CD4-positive, alpha-beta T cell (primary cell): ENCODE measurements at regions not wholly inside any gene's neighbourhood (a gene's known extent, or its start where the extent isn't known, plus 50 kb on each side); places are given as distances from the start of the nearest gene placed in this dataset.
A peak's percentile ranks its signal among the peaks of the same experiment; 100 is the strongest.

Experiments used
- ATAC-seq: fragments of 200-7000 bp; cut with Tn5 transposase; one replicate; pipeline ENCODE4 v1.10.0; 2022; ENCODE audit warnings: mild to moderate bottlenecking; ENCODE audit not compliant: poor library complexity
- CTCF ChIA-PET: fragments of 350-600 bp; sonication (Branson Sonifier 250); formaldehyde crosslinking; loops from one replicate; lab custom pipeline; 2021; ENCODE audit warnings: antibody characterized with exemption, inconsistent platforms; lab: Charles Lee
- POLR2A ChIA-PET: fragments of 350-600 bp; sonication (Branson Sonifier 250); formaldehyde crosslinking; loops from one replicate; lab custom pipeline; 2021; ENCODE audit warnings: antibody characterized with exemption, inconsistent platforms; lab: Charles Lee
- DNase-seq, 14 experiments: peaks; one replicate each; pipeline ENCODE4 v3.0.0-alpha.2; 2013 to 2020; ENCODE audit warnings: mixed read lengths in 2 of 14
- H3K27ac ChIP-seq, 2 donors: one replicate each; pipeline versions ENCODE4 v1.5.1 to v1.7.0; 2013; ENCODE audit warnings: low read length in 2 of 2, low read depth in 1 of 2, mild to moderate bottlenecking in 1 of 2
- H3K27me3 ChIP-seq, 2 experiments: 1 replicate in 1 of 2; 2 replicates in 1 of 2; pipeline versions ENCODE4 v1.6.1 to v1.7.0; 2013; ENCODE audit warnings: low read length in 2 of 2, control low read depth in 1 of 2, mild to moderate bottlenecking in 1 of 2, moderate library complexity in 1 of 2; ENCODE audit not compliant: insufficient read depth in 2 of 2, control insufficient read depth in 1 of 2
- H3K36me3 ChIP-seq: one replicate; pipeline ENCODE4 v1.6.1; 2013; ENCODE audit warnings: low read length, control low read depth; ENCODE audit not compliant: insufficient read depth
- H3K4me1 ChIP-seq: one replicate; pipeline ENCODE4 v1.6.1; 2013; ENCODE audit warnings: low read length, control low read depth; ENCODE audit not compliant: insufficient read depth
- H3K4me3 ChIP-seq: one replicate; pipeline ENCODE4 v1.5.1; 2013; ENCODE audit warnings: mild to moderate bottlenecking, low read length, moderate library complexity
- H3K9me3 ChIP-seq, 2 experiments: 1 replicate in 1 of 2; 2 replicates in 1 of 2; pipeline versions ENCODE4 v1.6.1 to v1.7.0; 2013; ENCODE audit warnings: low read length in 2 of 2, mild to moderate bottlenecking in 2 of 2, control low read depth in 1 of 2, moderate library complexity in 1 of 2; ENCODE audit not compliant: control insufficient read depth in 1 of 2, insufficient read depth in 1 of 2
- H3K27ac Mint-ChIP-seq: one replicate; pipeline ENCODE4 v1.8.0; 2020; ENCODE audit warnings: mixed read lengths
- H3K27me3 Mint-ChIP-seq: one replicate; pipeline ENCODE4 v1.8.0; 2021; ENCODE audit warnings: mixed read lengths
- H3K36me3 Mint-ChIP-seq: one replicate; pipeline ENCODE4 v1.8.0; 2021; ENCODE audit warnings: low read depth, mixed read lengths
- H3K4me1 Mint-ChIP-seq: one replicate; pipeline ENCODE4 v1.8.0; 2021; ENCODE audit warnings: low read depth, mixed read lengths
- H3K4me3 Mint-ChIP-seq: one replicate; pipeline ENCODE4 v1.8.0; 2020; ENCODE audit warnings: mild to moderate bottlenecking, mixed read lengths
- H3K9me3 Mint-ChIP-seq: one replicate; pipeline ENCODE4 v1.8.0; 2020; ENCODE audit warnings: mixed read lengths
- intact Hi-C, 2 experiments: fragments of 100-400 bp; cut with DNase I in 1 of 2; cut with micrococcal nuclease in 1 of 2; formaldehyde crosslinking; loops; one replicate each; pipeline versions ENCODE4 v1.15.1 to v1.9.0; 2023 to 2025; cut with DNase I, micrococcal nuclease
- TF ChIP-seq, protein P1 (sequence below): fragments of 200-600 bp; IDR thresholded peaks from one replicate; pipeline ENCODE4 v1.8.0; 2022; ENCODE audit warnings: antibody characterized with exemption, mild to moderate bottlenecking

DNA sequence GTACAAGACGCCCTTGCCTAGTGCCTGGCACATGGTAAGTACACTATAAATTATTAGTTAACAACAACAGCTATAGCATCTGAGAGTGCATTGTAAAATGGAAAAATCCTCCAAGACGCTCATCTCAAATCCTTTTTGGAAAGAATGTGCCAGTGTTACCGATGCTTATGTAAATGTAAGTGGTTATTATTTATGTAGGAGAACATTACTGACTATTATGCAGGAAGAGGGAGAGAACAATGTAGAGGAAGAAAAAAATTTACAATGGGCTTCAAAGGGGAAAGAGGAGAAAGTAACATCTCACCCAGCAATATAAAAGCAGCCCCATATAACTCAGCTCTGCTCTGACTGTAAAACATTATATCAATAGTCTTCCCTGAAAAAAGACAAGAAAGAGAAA is 155.3 kb upstream of the LPP start:
- ChIA-PET POLR2A (no interaction called here), CTCF (interaction anchor here (1.3 kb wide), 1 partner anchor 10 kb away, joined by 3 read pairs; no protein-coding TSS in a partner anchor)
- DNase-seq (no peak), ATAC-seq (no peak)
- H3K4me1 Mint-ChIP-seq = peaks cover 89% of the 10 kb centered on the region
- H3K4me3 ChIP-seq = no peak overlapping the region
- TF ChIP-seq, protein P1, sequence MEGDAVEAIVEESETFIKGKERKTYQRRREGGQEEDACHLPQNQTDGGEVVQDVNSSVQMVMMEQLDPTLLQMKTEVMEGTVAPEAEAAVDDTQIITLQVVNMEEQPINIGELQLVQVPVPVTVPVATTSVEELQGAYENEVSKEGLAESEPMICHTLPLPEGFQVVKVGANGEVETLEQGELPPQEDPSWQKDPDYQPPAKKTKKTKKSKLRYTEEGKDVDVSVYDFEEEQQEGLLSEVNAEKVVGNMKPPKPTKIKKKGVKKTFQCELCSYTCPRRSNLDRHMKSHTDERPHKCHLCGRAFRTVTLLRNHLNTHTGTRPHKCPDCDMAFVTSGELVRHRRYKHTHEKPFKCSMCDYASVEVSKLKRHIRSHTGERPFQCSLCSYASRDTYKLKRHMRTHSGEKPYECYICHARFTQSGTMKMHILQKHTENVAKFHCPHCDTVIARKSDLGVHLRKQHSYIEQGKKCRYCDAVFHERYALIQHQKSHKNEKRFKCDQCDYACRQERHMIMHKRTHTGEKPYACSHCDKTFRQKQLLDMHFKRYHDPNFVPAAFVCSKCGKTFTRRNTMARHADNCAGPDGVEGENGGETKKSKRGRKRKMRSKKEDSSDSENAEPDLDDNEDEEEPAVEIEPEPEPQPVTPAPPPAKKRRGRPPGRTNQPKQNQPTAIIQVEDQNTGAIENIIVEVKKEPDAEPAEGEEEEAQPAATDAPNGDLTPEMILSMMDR = no peak
- H3K4me1 ChIP-seq = peaks cover 55% of the 10 kb centered on the region
- no peaks in the 10 kb centered on the region for H3K27me3 Mint-ChIP-seq
- no peaks in the 10 kb centered on the region for H3K27me3 ChIP-seq
- no peaks in the 10 kb centered on the region for H3K36me3 ChIP-seq
- no peaks in the 10 kb centered on the region for H3K9me3 ChIP-seq
- intact Hi-C loops = no loop called here
- H3K36me3 Mint-ChIP-seq = no peaks in the 10 kb centered on the region
- H3K27ac Mint-ChIP-seq = peak overlapping the region; percentile 73
- H3K9me3 Mint-ChIP-seq = no peaks in the 10 kb centered on the region
- H3K27ac ChIP-seq = no peak overlapping the region
- H3K4me3 Mint-ChIP-seq = no peak overlapping the region

DNA sequence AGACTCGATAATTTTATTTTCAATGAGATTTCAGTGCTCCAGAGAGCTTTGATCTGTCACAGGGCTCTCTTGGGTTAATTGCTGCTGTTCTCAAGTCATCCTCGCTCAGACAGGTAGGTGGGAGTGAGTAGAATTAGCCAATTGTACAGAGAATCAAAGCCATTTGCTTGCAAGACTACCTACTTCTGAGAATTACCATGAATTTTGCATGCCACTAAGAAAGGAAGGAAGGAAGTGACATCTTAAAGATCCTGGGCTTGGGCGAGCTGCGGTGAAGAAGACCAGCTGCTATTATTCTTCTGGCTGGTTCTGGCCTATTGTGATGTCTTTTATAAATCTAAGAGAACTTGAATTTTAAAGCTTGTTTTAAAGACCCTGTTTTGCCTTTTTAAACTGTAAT is 154.1 kb upstream of the LPP start:
- ATAC-seq (peak; percentile 94), DNase-seq (peak in 6 of 14 experiments; percentile 26 to 89 (median 60))
- H3K9me3 ChIP-seq = no peaks in the 10 kb centered on the region
- H3K27ac ChIP-seq = peak overlapping the region; percentile 25 to 72
- intact Hi-C loops = no loop called here
- H3K4me1 ChIP-seq = peaks cover 46% of the 10 kb centered on the region
- no peaks in the 10 kb centered on the region for H3K9me3 Mint-ChIP-seq
- no peaks in the 10 kb centered on the region for H3K36me3 ChIP-seq
- H3K36me3 Mint-ChIP-seq = no peaks in the 10 kb centered on the region
- CTCF ChIA-PET = interaction anchor here (0.8 to 1.1 kb wide), 2 partner anchors 259 to 260 kb away, joined by 4 to 7 read pairs; no protein-coding TSS in a partner anchor
- H3K27ac Mint-ChIP-seq = peak overlapping the region; percentile 73
- POLR2A ChIA-PET = interaction anchor here (0.5 to 1.8 kb wide), 9 partner anchors 9 to 254 kb away, joined by 3 to 7 read pairs (median 3); partner anchors contain the start of gene BCL6
- no peaks in the 10 kb centered on the region for H3K27me3 Mint-ChIP-seq
- H3K27me3 ChIP-seq = no peaks in the 10 kb centered on the region
- peak overlapping the region; percentile 39 for H3K4me3 Mint-ChIP-seq
- TF ChIP-seq, protein P1 = no peak
- peak overlapping the region; percentile 0 for H3K4me3 ChIP-seq
- peaks cover 77% of the 10 kb centered on the region for H3K4me1 Mint-ChIP-seq

GRCh38 chr3:188000361-188000861 is 153.5 kb upstream of the LPP start:
- Histone ChIP-seq H3K9me3 (no peaks in the 10 kb centered on the region), H3K36me3 (no peaks in the 10 kb centered on the region), H3K4me1 (peaks cover 40% of the 10 kb centered on the region), H3K4me3 (no peak overlapping the region), H3K27ac (peak overlapping the region; percentile 25 to 72), H3K27me3 (no peaks in the 10 kb centered on the region)
- POLR2A ChIA-PET = interaction anchor here (0.8 to 1.8 kb wide), 6 partner anchors 8 to 255 kb away, joined by 3 to 7 read pairs (median 3); partner anchors contain the start of gene BCL6
- H3K4me3 Mint-ChIP-seq = peak overlapping the region; percentile 39
- ATAC-seq = peak; percentile 19
- H3K36me3 Mint-ChIP-seq = no peaks in the 10 kb centered on the region
- H3K27me3 Mint-ChIP-seq = no peaks in the 10 kb centered on the region
- intact Hi-C loops = no loop called here
- peak overlapping the region; percentile 73 for H3K27ac Mint-ChIP-seq
- CTCF ChIA-PET = interaction anchor here (0.8 to 1.1 kb wide), 2 partner anchors 259 to 261 kb away, joined by 4 to 7 read pairs; no protein-coding TSS in a partner anchor
- TF ChIP-seq, protein P1 = no peak
- peaks cover 71% of the 10 kb centered on the region for H3K4me1 Mint-ChIP-seq
- no peaks in the 10 kb centered on the region for H3K9me3 Mint-ChIP-seq
- peak in 4 of 14 experiments; percentile 33 to 39 (median 37) for DNase-seq
